HCT116 (cell line): ENCODE measurements at regions not wholly inside any gene's neighbourhood (a gene's known extent, or its start where the extent isn't known, plus 50 kb on each side); places are given as distances from the start of the nearest gene placed in this dataset.

Experiments
- CTCF ChIP-seq, 3 experiments: fragments of 200-600 bp in 1 of 3; sonication (generic) in 1 of 3; IDR thresholded peaks in 2 of 3; conservative IDR thresholded peaks in 1 of 3; 2 replicates each; pipeline ENCODE4 v1.5.1; 2012 to 2017; ENCODE audit warnings: low read depth in 2 of 3, low read length in 2 of 3, antibody characterized with exemption in 1 of 3, borderline replicate concordance in 1 of 3, control low read depth in 1 of 3, mild to moderate bottlenecking in 1 of 3, mixed read lengths in 1 of 3, mixed run types in 1 of 3, moderate library complexity in 1 of 3; ENCODE audit not compliant: insufficient read depth in 1 of 3
- POLR2AphosphoS5 ChIP-seq: IDR thresholded peaks from 2 replicates; pipeline ENCODE4 v1.6.1; 2011; ENCODE audit warnings: mild to moderate bottlenecking, low read depth, low read length, moderate library complexity
- TF ChIP-seq, protein P1 (sequence below): IDR thresholded peaks from 2 replicates; pipeline ENCODE4 v1.6.1; 2012; ENCODE audit warnings: low read depth

DNA sequence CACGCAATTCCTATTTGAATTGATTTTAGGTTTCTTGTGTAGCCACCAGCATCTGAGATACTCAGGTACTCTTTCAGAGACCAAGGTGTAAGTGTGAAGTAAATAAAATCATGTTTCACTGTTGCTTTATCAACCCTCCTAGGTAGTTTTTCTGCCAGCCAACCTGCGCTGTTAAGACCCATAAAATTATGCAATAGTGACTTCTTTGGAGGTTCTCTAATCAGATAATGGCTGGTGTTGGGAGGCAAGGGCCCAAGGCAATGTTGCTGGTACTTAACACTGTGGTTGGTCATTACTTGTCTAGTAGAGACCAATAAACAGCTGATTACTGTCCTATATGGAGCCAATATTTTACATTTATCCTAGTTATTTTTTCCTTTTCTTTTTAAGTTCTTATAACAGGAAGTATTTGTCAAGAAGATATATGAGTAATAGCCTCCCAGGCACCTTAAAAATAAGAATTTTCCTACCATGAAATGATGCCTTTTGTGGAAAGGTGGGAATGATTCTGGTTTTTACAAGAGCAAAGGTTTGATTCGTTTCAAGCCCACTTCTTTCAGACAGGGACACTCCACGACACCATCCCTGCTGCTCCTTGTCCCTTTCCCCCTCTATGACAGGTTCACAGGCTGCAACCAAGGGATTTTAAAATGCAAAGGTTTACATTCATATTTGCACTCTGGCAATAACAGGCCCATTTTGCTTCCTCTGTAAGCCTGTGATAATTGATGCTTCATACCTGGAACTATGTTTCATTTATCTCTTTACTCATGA is 259.3 kb downstream of the MEIS1 start:
- TF ChIP-seq POLR2AphosphoS5, result no peak
- TF ChIP-seq CTCF (IDR thresholded peaks at IDR 0.05 in 2 of 3, conservative IDR thresholded peaks at IDR 0.05 in 1 of 3; ENCODE audit: borderline replicate concordance in 1 of 3, insufficient read depth in 1 of 3, low read depth in 2 of 3, low read length in 2 of 3), result no peak
- TF ChIP-seq, protein P1, sequence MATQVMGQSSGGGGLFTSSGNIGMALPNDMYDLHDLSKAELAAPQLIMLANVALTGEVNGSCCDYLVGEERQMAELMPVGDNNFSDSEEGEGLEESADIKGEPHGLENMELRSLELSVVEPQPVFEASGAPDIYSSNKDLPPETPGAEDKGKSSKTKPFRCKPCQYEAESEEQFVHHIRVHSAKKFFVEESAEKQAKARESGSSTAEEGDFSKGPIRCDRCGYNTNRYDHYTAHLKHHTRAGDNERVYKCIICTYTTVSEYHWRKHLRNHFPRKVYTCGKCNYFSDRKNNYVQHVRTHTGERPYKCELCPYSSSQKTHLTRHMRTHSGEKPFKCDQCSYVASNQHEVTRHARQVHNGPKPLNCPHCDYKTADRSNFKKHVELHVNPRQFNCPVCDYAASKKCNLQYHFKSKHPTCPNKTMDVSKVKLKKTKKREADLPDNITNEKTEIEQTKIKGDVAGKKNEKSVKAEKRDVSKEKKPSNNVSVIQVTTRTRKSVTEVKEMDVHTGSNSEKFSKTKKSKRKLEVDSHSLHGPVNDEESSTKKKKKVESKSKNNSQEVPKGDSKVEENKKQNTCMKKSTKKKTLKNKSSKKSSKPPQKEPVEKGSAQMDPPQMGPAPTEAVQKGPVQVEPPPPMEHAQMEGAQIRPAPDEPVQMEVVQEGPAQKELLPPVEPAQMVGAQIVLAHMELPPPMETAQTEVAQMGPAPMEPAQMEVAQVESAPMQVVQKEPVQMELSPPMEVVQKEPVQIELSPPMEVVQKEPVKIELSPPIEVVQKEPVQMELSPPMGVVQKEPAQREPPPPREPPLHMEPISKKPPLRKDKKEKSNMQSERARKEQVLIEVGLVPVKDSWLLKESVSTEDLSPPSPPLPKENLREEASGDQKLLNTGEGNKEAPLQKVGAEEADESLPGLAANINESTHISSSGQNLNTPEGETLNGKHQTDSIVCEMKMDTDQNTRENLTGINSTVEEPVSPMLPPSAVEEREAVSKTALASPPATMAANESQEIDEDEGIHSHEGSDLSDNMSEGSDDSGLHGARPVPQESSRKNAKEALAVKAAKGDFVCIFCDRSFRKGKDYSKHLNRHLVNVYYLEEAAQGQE, result no peak
